ENCODE measurements at regions not wholly inside any gene's neighbourhood (a gene's known extent, or its start where the extent isn't known, plus 50 kb on each side); places are given as distances from the start of the nearest gene placed in this dataset.
A peak's percentile ranks its signal among the peaks of the same experiment; 100 is the strongest.

DNA sequence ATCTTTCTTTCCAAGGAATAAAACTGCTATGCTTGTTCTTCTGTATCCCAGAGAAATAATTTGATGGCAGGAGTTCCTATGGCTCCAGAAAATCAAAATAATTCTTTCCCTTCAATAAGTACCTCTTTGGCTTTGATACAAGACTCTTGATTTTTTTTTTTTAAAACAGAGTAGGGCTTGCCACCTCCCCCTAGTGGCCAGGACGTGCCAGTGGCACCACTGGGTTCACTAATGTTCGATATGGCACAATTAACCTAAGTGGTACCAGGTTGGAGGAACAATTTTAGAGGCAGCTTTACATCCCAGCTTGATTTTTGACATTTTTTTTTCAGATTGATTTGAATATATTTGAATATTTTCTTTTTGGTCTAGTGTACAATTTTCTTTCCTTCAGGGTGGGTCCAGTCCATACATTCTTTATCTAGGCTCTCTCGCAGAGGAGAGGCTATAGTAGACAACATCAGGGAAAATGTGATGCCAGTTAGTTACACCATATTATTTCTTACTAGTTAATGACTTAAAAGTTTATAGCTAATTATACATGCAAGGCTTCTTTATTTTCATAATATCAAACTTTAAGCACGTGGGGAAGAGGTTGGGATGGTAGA, 330.9 kb downstream of the S1PR1 start:
- Histone ChIP-seq H3K4me1 (ENCODE audit: control insufficient read depth, extremely low read depth, insufficient read depth, low read length) (peaks cover 2% of the 10 kb centered on the region), H3K36me3 (ENCODE audit: control insufficient read depth in 2 of 2, extremely low read depth in 1 of 2, insufficient read depth in 2 of 2, low read length in 2 of 2) (no peaks in the 10 kb centered on the region), H3K79me2 (ENCODE audit: control insufficient read depth, insufficient read depth, low read length) (no peaks in the 10 kb centered on the region), H3K9me1 (replicated peaks; ENCODE audit: control insufficient read depth, extremely low read depth, insufficient read depth, low read length) (no peaks in the 10 kb centered on the region), H3K4me2 (ENCODE audit: insufficient read depth, low read length) (no peak overlapping the region), H3K9me3 (replicated peaks; ENCODE audit: control insufficient read depth, insufficient read depth, low read length) (no peaks in the 10 kb centered on the region), H3K27ac (ENCODE audit: insufficient read depth, low read depth, low read length) (no peak overlapping the region), H3K9ac (replicated peaks; ENCODE audit: extremely low read depth, insufficient read depth, low read length) (no peak overlapping the region), H3K4me3 (replicated peaks in 1 of 3; ENCODE audit: insufficient read depth in 1 of 3, low read depth in 1 of 3, low read length in 3 of 3) (no peak overlapping the region), H4K20me1 (replicated peaks; ENCODE audit: control insufficient read depth, extremely low read depth, insufficient read depth, low read length) (no peaks in the 10 kb centered on the region), H2AFZ (ENCODE audit: low read depth, low read length) (no peak overlapping the region), H3K27me3 (ENCODE audit: control insufficient read depth in 2 of 2, insufficient read depth in 2 of 2, low read length in 2 of 2) (peaks cover 0 to 7% of the 10 kb centered on the region in 2 experiments)
- intact Hi-C loops (cut with micrococcal nuclease): loop anchor here (1.0 kb wide), 1 partner anchor 47 kb away; no protein-coding TSS in a partner anchor
- peak; percentile 56 for FAIRE-seq
- BruUV-seq (replicated peaks): no TSS peak
- DNase-seq (ENCODE audit: low read depth, low spot score): peak; percentile 42
- TF ChIP-seq GATA2 (IDR thresholded peaks at IDR 0.05; ENCODE audit: insufficient read depth, insufficient read length, low read depth, low read length): no peak
- TF ChIP-seq, protein P1, sequence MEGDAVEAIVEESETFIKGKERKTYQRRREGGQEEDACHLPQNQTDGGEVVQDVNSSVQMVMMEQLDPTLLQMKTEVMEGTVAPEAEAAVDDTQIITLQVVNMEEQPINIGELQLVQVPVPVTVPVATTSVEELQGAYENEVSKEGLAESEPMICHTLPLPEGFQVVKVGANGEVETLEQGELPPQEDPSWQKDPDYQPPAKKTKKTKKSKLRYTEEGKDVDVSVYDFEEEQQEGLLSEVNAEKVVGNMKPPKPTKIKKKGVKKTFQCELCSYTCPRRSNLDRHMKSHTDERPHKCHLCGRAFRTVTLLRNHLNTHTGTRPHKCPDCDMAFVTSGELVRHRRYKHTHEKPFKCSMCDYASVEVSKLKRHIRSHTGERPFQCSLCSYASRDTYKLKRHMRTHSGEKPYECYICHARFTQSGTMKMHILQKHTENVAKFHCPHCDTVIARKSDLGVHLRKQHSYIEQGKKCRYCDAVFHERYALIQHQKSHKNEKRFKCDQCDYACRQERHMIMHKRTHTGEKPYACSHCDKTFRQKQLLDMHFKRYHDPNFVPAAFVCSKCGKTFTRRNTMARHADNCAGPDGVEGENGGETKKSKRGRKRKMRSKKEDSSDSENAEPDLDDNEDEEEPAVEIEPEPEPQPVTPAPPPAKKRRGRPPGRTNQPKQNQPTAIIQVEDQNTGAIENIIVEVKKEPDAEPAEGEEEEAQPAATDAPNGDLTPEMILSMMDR (IDR thresholded peaks at IDR 0.05; ENCODE audit: extremely low read depth in 1 of 2, insufficient read depth in 1 of 2, low read depth in 1 of 2, low read length in 2 of 2): peak; percentile 91 to 94
- ChIA-PET CTCF (interaction anchor here (1.0 to 3.1 kb wide), 4 partner anchors 11 to 87 kb away, joined by 3 to 21 read pairs (median 8); no protein-coding TSS in a partner anchor), POLR2A (no interaction called here)
- dilution Hi-C loops (cut with MboI; ENCODE audit: extremely low pct_ligation_motif_present, low sequenced_read_pairs): no loop called here

DNA sequence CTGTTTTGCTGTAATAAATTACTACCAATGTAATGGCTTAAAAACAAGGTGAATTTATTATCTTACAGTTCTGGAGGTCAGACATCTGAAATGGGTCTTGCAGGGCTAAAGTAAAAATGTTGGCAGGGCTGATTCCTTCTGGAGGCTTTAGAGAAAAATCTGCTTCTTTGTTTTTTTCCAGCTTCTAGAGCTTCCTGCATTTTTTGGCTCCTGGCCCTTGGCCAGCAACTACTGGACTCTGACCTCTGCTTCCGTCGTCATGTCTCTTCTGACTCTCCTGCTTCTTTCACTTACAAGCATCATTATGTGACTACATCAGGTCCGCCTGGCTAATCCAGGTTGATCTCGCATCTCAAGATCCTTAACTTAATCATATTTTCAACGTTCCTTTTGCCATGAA, 350.9 kb downstream of the S1PR1 start:
- Histone ChIP-seq H3K79me2 (ENCODE audit: control insufficient read depth, insufficient read depth, low read length) (no peaks in the 10 kb centered on the region), H3K4me3 (replicated peaks in 1 of 3; ENCODE audit: insufficient read depth in 1 of 3, low read depth in 1 of 3, low read length in 3 of 3) (no peak overlapping the region), H3K4me2 (ENCODE audit: insufficient read depth, low read length) (no peak overlapping the region), H2AFZ (ENCODE audit: low read depth, low read length) (no peak overlapping the region), H3K9me1 (replicated peaks; ENCODE audit: control insufficient read depth, extremely low read depth, insufficient read depth, low read length) (no peaks in the 10 kb centered on the region), H3K27me3 (ENCODE audit: control insufficient read depth in 2 of 2, insufficient read depth in 2 of 2, low read length in 2 of 2) (peaks cover 0 to 2% of the 10 kb centered on the region in 2 experiments), H4K20me1 (replicated peaks; ENCODE audit: control insufficient read depth, extremely low read depth, insufficient read depth, low read length) (no peaks in the 10 kb centered on the region), H3K9me3 (replicated peaks; ENCODE audit: control insufficient read depth, insufficient read depth, low read length) (no peaks in the 10 kb centered on the region), H3K9ac (replicated peaks; ENCODE audit: extremely low read depth, insufficient read depth, low read length) (no peak overlapping the region), H3K4me1 (ENCODE audit: control insufficient read depth, extremely low read depth, insufficient read depth, low read length) (peaks cover 4% of the 10 kb centered on the region), H3K36me3 (ENCODE audit: control insufficient read depth in 2 of 2, extremely low read depth in 1 of 2, insufficient read depth in 2 of 2, low read length in 2 of 2) (no peaks in the 10 kb centered on the region), H3K27ac (ENCODE audit: insufficient read depth, low read depth, low read length) (no peak overlapping the region)
- ChIA-PET POLR2A (no interaction called here), CTCF (interaction anchor here (1.3 kb wide), 1 partner anchor 9 kb away, joined by 3 read pairs; no protein-coding TSS in a partner anchor)
- DNase-seq (ENCODE audit: low read depth, low spot score) (peak; percentile 76), FAIRE-seq (peak; percentile 75)
- dilution Hi-C loops (cut with MboI; ENCODE audit: extremely low pct_ligation_motif_present, low sequenced_read_pairs) (no loop called here), intact Hi-C loops (cut with micrococcal nuclease) (no loop called here)
- no TSS peak for BruUV-seq (replicated peaks)
- TF ChIP-seq JUN (IDR thresholded peaks at IDR 0.05; ENCODE audit: borderline replicate concordance, insufficient read depth, insufficient read length, low read depth): no peak
- TF ChIP-seq, protein P1 (IDR thresholded peaks at IDR 0.05; ENCODE audit: extremely low read depth in 1 of 2, insufficient read depth in 1 of 2, low read depth in 1 of 2, low read length in 2 of 2): no peak
- TF ChIP-seq EZH2 (IDR thresholded peaks at IDR 0.05; ENCODE audit: borderline replicate concordance, low read depth, low read length, severe bottlenecking): no peak
- TF ChIP-seq GATA2 (IDR thresholded peaks at IDR 0.05; ENCODE audit: insufficient read depth, insufficient read length, low read depth, low read length): no peak
- TF ChIP-seq POLR2A (IDR thresholded peaks at IDR 0.05; ENCODE audit: low read depth, low read length): no peak
- no peak for TF ChIP-seq FOS (IDR thresholded peaks at IDR 0.05; ENCODE audit: borderline replicate concordance, insufficient read depth, low read length)
- TF ChIP-seq POLR2AphosphoS5 (IDR thresholded peaks at IDR 0.05; ENCODE audit: insufficient read depth, low read depth, low read length): no peak
- TF ChIP-seq, protein P2, sequence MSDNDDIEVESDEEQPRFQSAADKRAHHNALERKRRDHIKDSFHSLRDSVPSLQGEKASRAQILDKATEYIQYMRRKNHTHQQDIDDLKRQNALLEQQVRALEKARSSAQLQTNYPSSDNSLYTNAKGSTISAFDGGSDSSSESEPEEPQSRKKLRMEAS (IDR thresholded peaks at IDR 0.05; ENCODE audit: insufficient read depth, insufficient read length): no peak
- TF ChIP-seq MYC (IDR thresholded peaks at IDR 0.05; ENCODE audit: low read depth, low read length): no peak
